ENCODE measurements at regions not wholly inside any gene's neighbourhood (a gene's known extent, or its start where the extent isn't known, plus 50 kb on each side); places are given as distances from the start of the nearest gene placed in this dataset.

- TF ChIP-seq CTCF (IDR thresholded peaks at IDR 0.05), result no peak
- TF ChIP-seq POLR2AphosphoS5 (IDR thresholded peaks at IDR 0.05), result no peak
Measured at GRCh38 chr6:168192901-168193815, 114.1 kb upstream of the FRMD1 start.
